GM23248 (cell line): ENCODE measurements at regions not wholly inside any gene's neighbourhood (a gene's known extent, or its start where the extent isn't known, plus 50 kb on each side); places are given as distances from the start of the nearest gene placed in this dataset.
"Not testable (repeated sequence)": the region's sequence is repeated elsewhere in the genome, so short reads cannot be mapped to it uniquely, and the experiment has no call there.

Source experiments
- EZH2 ChIP-seq: fragments of 200-600 bp; sonication (generic); IDR thresholded peaks from 2 replicates; pipeline ENCODE4 v1.6.1; 2018; ENCODE audit warnings: antibody characterized with exemption, mild to moderate bottlenecking; ENCODE audit not compliant: insufficient read depth, poor library complexity, severe bottlenecking
- EZH2phosphoT487 ChIP-seq: fragments of 200-600 bp; sonication (generic); IDR thresholded peaks from 2 replicates; pipeline ENCODE4 v1.6.1; 2018; ENCODE audit warnings: antibody characterized with exemption, moderate library complexity, mild to moderate bottlenecking, low read depth; ENCODE audit not compliant: insufficient read depth

DNA sequence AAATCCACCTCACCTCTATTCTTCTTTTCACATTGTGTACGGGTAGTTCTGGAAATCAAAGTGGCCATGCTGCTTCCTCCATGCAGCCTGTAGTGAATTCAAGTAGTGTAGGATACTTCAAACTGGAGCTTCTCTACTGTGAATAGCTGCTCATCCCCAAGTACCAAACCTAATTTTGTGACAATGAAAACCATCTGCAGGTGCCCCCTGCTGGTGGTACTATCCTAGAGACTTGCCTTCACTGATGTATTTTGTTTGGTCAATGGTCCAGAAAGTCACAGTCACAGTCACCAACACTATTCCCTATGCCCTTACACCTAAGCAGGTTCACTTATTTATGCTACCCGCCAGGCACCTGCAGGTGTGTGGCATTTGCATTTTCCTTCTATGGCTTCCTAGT, 170.0 kb upstream of the NBPF19 start:
- TF ChIP-seq EZH2, EZH2phosphoT487: not testable (repeated sequence)
